LNCaP clone FGC (cell line): ENCODE measurements at regions not wholly inside any gene's neighbourhood (a gene's known extent, or its start where the extent isn't known, plus 50 kb on each side); places are given as distances from the start of the nearest gene placed in this dataset.

Experiments
- DNase-seq: peaks from one replicate; pipeline ENCODE4 v3.0.0-alpha.2; 2011; ENCODE audit warnings: low read depth
- H3K4me3 ChIP-seq: 2 replicates; pipeline ENCODE4 v1.5.1; 2011; ENCODE audit warnings: mild to moderate bottlenecking, low read depth, low read length, control low read depth
- CTCF ChIP-seq: IDR thresholded peaks from 2 replicates; pipeline ENCODE4 v1.5.1; 2012; ENCODE audit warnings: mild to moderate bottlenecking; ENCODE audit not compliant: control insufficient read depth, insufficient read depth; ENCODE audit errors: extremely low read depth

DNA sequence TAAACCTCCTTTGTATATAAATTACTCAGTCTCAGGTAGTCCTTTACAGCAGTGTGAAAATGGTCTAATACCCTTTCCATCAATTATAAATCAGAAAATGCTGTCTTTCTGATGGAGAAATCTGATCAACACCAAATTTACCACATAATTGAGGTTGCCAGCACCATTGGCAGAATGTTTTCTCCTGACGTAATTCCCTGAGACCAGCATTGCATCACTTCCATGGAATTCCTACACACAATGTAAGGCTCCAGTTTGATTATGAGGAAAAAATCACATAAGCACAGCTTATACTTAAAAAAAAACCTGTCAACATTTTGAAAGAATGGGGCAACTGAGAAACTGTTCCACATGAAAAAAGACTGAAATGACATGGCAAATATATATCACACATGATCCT lies 618.7 kb upstream of the CDH6 start:
- H3K4me3 ChIP-seq = no peak overlapping the region
- no peak for DNase-seq
- TF ChIP-seq CTCF = no peak

DNA sequence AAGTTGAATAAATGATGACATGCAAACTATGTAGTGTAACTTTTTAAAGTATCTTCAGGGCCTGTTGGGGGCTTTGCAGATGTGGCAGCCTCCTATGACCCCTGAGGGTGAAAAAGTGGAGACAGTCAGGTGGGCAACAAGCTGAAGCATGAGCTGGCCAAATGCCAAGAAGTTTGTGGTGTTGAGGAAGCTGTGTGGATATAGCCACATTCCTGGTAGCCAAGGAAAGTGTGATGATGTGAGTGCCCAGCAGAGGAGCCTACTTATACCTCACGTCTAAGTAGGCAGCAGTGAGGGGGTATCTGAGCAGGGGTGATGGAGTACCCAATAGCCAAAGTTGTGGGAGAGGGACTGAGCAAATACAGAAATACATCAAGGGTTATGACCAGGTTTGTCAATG lies 621.2 kb upstream of the CDH6 start:
- TF ChIP-seq CTCF = no peak
- H3K4me3 ChIP-seq = no peak overlapping the region
- no peak for DNase-seq

DNA sequence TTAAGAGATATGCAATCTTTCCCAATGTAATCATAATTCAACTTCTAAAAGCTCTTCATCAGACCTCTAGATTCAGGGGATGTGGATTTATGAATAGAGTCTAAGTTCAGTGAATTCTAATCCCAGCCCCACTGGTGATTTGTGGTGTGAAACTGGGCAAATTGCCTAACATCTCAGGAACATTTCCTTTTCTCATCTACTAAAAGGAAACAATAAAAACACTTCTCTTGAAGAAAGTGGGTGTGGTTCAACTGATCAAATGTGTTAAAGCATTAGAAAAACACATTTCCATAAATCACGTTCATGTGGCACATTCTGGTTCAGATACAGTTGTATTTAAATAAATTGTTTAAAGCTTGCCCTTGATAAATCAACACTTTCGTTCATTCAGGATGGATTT lies 631.7 kb upstream of the CDH6 start:
- no peak for DNase-seq
- H3K4me3 ChIP-seq = no peak overlapping the region
- no peak for TF ChIP-seq CTCF

- no peak for TF ChIP-seq CTCF
- DNase-seq = no peak
- no peak overlapping the region for H3K4me3 ChIP-seq
These were observed 641.9 kb upstream of the CDH6 start for GRCh38 chr5:30551618-30552017.

- H3K4me3 ChIP-seq = no peak overlapping the region
These were observed 644.7 kb upstream of the CDH6 start for GRCh38 chr5:30548580-30549305.

DNA sequence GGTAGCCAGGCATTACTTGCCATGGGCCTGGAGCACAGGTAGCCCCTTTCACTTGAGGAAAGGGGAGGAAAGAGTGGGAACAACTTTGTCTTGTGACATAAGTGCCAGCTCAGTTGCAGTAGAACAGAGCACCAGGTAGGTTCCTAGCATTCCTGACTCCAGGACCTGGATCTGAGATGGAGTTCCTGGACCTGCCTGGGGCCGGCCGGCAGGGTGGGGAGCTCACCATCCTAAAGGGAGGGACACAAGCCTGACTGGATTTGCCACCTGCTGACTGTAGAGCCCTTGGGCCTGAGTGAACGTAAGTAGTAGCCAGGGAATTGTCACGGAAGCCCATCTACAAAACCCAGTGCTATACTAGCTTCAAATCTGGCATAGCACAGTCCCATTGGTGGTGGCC lies 653.3 kb upstream of the CDH6 start:
- no peak overlapping the region for H3K4me3 ChIP-seq
- no peak for DNase-seq
- no peak for TF ChIP-seq CTCF

More at GRCh38 chr5:30548580-30549305, 644.7 kb upstream of the CDH6 start:
- DNase-seq = no peak
- TF ChIP-seq CTCF = no peak
